Muscle layer of duodenum (tissue), 2 donors: ENCODE measurements at regions not wholly inside any gene's neighbourhood (a gene's known extent, or its start where the extent isn't known, plus 50 kb on each side); places are given as distances from the start of the nearest gene placed in this dataset.

Experiments used
- H3K27ac ChIP-seq: one replicate; pipeline ENCODE4 v1.7.0; 2013; ENCODE audit warnings: mild to moderate bottlenecking, low read length
- H3K27me3 ChIP-seq: one replicate; pipeline ENCODE4 v1.7.0; 2013; ENCODE audit warnings: low read depth, mild to moderate bottlenecking, control low read depth, low read length
- H3K36me3 ChIP-seq, 2 donors: one replicate each; pipeline ENCODE4 v1.7.0; 2013; ENCODE audit warnings: low read length in 2 of 2, control low read depth in 1 of 2, mild to moderate bottlenecking in 1 of 2; ENCODE audit not compliant: insufficient read depth in 2 of 2, control insufficient read depth in 1 of 2
- H3K4me1 ChIP-seq, 2 donors: one replicate each; pipeline ENCODE4 v1.7.0; 2013; ENCODE audit warnings: low read length in 2 of 2, mild to moderate bottlenecking in 2 of 2, control low read depth in 1 of 2, moderate library complexity in 1 of 2; ENCODE audit not compliant: insufficient read depth in 2 of 2, control insufficient read depth in 1 of 2
- H3K4me3 ChIP-seq, 2 donors: one replicate each; pipeline ENCODE4 v1.7.0; 2013; ENCODE audit warnings: low read length in 2 of 2, low read depth in 1 of 2, mild to moderate bottlenecking in 1 of 2
- H3K9me3 ChIP-seq, 2 donors: one replicate each; pipeline ENCODE4 v1.7.0; 2013; ENCODE audit warnings: low read length in 2 of 2, control low read depth in 1 of 2, mild to moderate bottlenecking in 1 of 2; ENCODE audit not compliant: control insufficient read depth in 1 of 2
- donor health status: healthy.

GRCh38 chr19:28665748-28666147, 547.2 kb downstream of the UQCRFS1 start:
- Histone ChIP-seq H3K9me3 (peaks cover 0 to 11% of the 10 kb centered on the region in 2 donors), H3K4me1 (no peaks in the 10 kb centered on the region), H3K27ac (no peak overlapping the region), H3K36me3 (no peaks in the 10 kb centered on the region), H3K27me3 (no peaks in the 10 kb centered on the region), H3K4me3 (no peak overlapping the region)

- Histone ChIP-seq H3K9me3 (peaks cover 0 to 22% of the 10 kb centered on the region in 2 donors), H3K4me3 (no peak overlapping the region), H3K36me3 (no peaks in the 10 kb centered on the region), H3K27me3 (no peaks in the 10 kb centered on the region), H3K4me1 (no peaks in the 10 kb centered on the region), H3K27ac (no peak overlapping the region)
These were observed 556.3 kb downstream of the UQCRFS1 start for GRCh38 chr19:28656644-28657043.

GRCh38 chr19:28655054-28655453, 557.9 kb downstream of the UQCRFS1 start:
- Histone ChIP-seq H3K27ac (no peak overlapping the region), H3K27me3 (no peaks in the 10 kb centered on the region), H3K9me3 (peaks cover 0 to 19% of the 10 kb centered on the region in 2 donors), H3K4me3 (no peak overlapping the region), H3K36me3 (no peaks in the 10 kb centered on the region), H3K4me1 (no peaks in the 10 kb centered on the region)

- Histone ChIP-seq H3K36me3 (no peaks in the 10 kb centered on the region), H3K9me3 (peaks cover 0 to 15% of the 10 kb centered on the region in 2 donors), H3K27ac (no peak overlapping the region), H3K4me1 (no peaks in the 10 kb centered on the region), H3K27me3 (no peaks in the 10 kb centered on the region), H3K4me3 (no peak overlapping the region)
These were observed 560.2 kb downstream of the UQCRFS1 start for GRCh38 chr19:28652765-28653164.

GRCh38 chr19:28646629-28647028, 566.3 kb downstream of the UQCRFS1 start:
- no peak overlapping the region for H3K4me3 ChIP-seq
- no peaks in the 10 kb centered on the region for H3K9me3 ChIP-seq
- H3K4me1 ChIP-seq = peaks cover 0 to 7% of the 10 kb centered on the region in 2 donors
- no peak overlapping the region for H3K27ac ChIP-seq
- no peaks in the 10 kb centered on the region for H3K36me3 ChIP-seq
- H3K27me3 ChIP-seq = no peaks in the 10 kb centered on the region

GRCh38 chr19:28644169-28644775, 568.7 kb downstream of the UQCRFS1 start:
- Histone ChIP-seq H3K4me1 (peaks cover 0 to 7% of the 10 kb centered on the region in 2 donors), H3K9me3 (no peaks in the 10 kb centered on the region), H3K27ac (no peak overlapping the region), H3K27me3 (no peaks in the 10 kb centered on the region), H3K36me3 (no peaks in the 10 kb centered on the region), H3K4me3 (no peak overlapping the region)

GRCh38 chr19:28642787-28643683, 569.9 kb downstream of the UQCRFS1 start:
- Histone ChIP-seq H3K27ac (no peak overlapping the region), H3K36me3 (no peaks in the 10 kb centered on the region), H3K27me3 (no peaks in the 10 kb centered on the region), H3K4me1 (peaks cover 0 to 7% of the 10 kb centered on the region in 2 donors), H3K9me3 (no peaks in the 10 kb centered on the region), H3K4me3 (no peak overlapping the region)

- no peak overlapping the region for H3K27ac ChIP-seq
- no peaks in the 10 kb centered on the region for H3K27me3 ChIP-seq
- no peak overlapping the region for H3K4me3 ChIP-seq
- H3K36me3 ChIP-seq = no peaks in the 10 kb centered on the region
- H3K4me1 ChIP-seq = peaks cover 0 to 7% of the 10 kb centered on the region in 2 donors
- no peaks in the 10 kb centered on the region for H3K9me3 ChIP-seq
These were observed 571.6 kb downstream of the UQCRFS1 start for GRCh38 chr19:28641395-28641794.

- Histone ChIP-seq H3K9me3 (no peaks in the 10 kb centered on the region), H3K27ac (no peak overlapping the region), H3K4me3 (no peak overlapping the region), H3K36me3 (no peaks in the 10 kb centered on the region), H3K4me1 (peaks cover 0 to 7% of the 10 kb centered on the region in 2 donors), H3K27me3 (no peaks in the 10 kb centered on the region)
These were observed 572.4 kb downstream of the UQCRFS1 start for GRCh38 chr19:28640506-28640905.

GRCh38 chr19:28638445-28638844, 574.5 kb downstream of the UQCRFS1 start:
- Histone ChIP-seq H3K4me1 (no peaks in the 10 kb centered on the region), H3K9me3 (no peaks in the 10 kb centered on the region), H3K4me3 (no peak overlapping the region), H3K27me3 (no peaks in the 10 kb centered on the region), H3K36me3 (no peaks in the 10 kb centered on the region), H3K27ac (no peak overlapping the region)

- no peaks in the 10 kb centered on the region for H3K27me3 ChIP-seq
- no peak overlapping the region for H3K4me3 ChIP-seq
- no peak overlapping the region for H3K27ac ChIP-seq
- H3K4me1 ChIP-seq = no peaks in the 10 kb centered on the region
- H3K36me3 ChIP-seq = no peaks in the 10 kb centered on the region
- no peaks in the 10 kb centered on the region for H3K9me3 ChIP-seq
These were observed 576.2 kb downstream of the UQCRFS1 start for GRCh38 chr19:28636706-28637105.
